Right lobe of liver (tissue), 6 donors: ENCODE measurements at regions not wholly inside any gene's neighbourhood (a gene's known extent, or its start where the extent isn't known, plus 50 kb on each side); places are given as distances from the start of the nearest gene placed in this dataset.
A peak's percentile ranks its signal among the peaks of the same experiment; 100 is the strongest.
"Not testable (repeated sequence)": the region's sequence is repeated elsewhere in the genome, so short reads cannot be mapped to it uniquely, and the experiment has no call there.

Experiments used
- ATAC-seq, 4 donors: fragments of 200-7000 bp; cut with Tn5 transposase; one replicate each; pipeline ENCODE4 v1.9.1; 2020; ENCODE audit warnings: mild to moderate bottlenecking in 4 of 4, moderate library complexity in 4 of 4
- DNase-seq, 3 donors: peaks; one replicate each; pipeline ENCODE4 v3.0.0-alpha.2; 2020
- H3K27ac ChIP-seq, 3 donors: fragments of 200-600 bp; one replicate each; pipeline ENCODE4 v1.8.0; 2022
- H3K27me3 ChIP-seq, 2 donors: fragments of 200-600 bp; one replicate each; pipeline ENCODE4 v1.8.0; 2022
- H3K36me3 ChIP-seq, 4 donors: fragments of 200-600 bp; sonication (generic) in 1 of 4; one replicate each; pipeline versions ENCODE4 v1.5.1 to v1.8.0; 2017 to 2022; ENCODE audit warnings: control low read depth in 1 of 4
- H3K4me1 ChIP-seq, 4 donors: fragments of 200-600 bp; sonication (generic) in 1 of 4; one replicate each; pipeline versions ENCODE4 v1.5.1 to v1.8.0; 2017 to 2022; ENCODE audit warnings: control low read depth in 1 of 4
- H3K4me3 ChIP-seq, 3 donors: fragments of 200-600 bp; one replicate each; pipeline ENCODE4 v1.8.0; 2022
- H3K9me3 ChIP-seq, 4 donors: fragments of 200-600 bp; sonication (generic) in 1 of 4; one replicate each; pipeline versions ENCODE4 v1.5.1 to v1.8.0; 2017 to 2022; ENCODE audit warnings: control low read depth in 1 of 4
- CTCF ChIP-seq, 4 donors: fragments of 200-600 bp in 3 of 4; fragments of 450-650 bp in 1 of 4; IDR thresholded peaks; one replicate each; pipeline versions ENCODE4 v1.5.1 to v1.8.0; 2016 to 2022; ENCODE audit warnings: antibody characterized with exemption in 4 of 4, mild to moderate bottlenecking in 2 of 4
- POLR2A ChIP-seq: fragments of 450-650 bp; IDR thresholded peaks from one replicate; pipeline ENCODE4 v1.6.1; 2017; ENCODE audit warnings: antibody characterized with exemption, mild to moderate bottlenecking
- WGBS: methylation state at CpG from one replicate; pipeline ENCODE4 v1.1.6; 2018; ENCODE audit warnings: low coverage, low lambda C conversion rate; ENCODE audit not compliant: insufficient coverage; ENCODE audit errors: missing lambda C conversion rate; 5-methylcytosine and 5-hydroxymethylcytosine counted together
- intact Hi-C, 2 donors: fragments of 100-400 bp; cut with DNase I; formaldehyde crosslinking; loops; one replicate each; pipeline versions ENCODE4 v1.11.2 to v1.14.1; 2022
- donor health status: DM: no; HTN: yes; CAD: no.
- donor health status: DM: no; HTN: no; CAD: no.
- donor health status: DM: no; HTN: no; CAD: no.
- donor health status: DM: no; HTN: yes; CAD: no.
- donor health status: DM: no; HTN: yes; CAD: no.

DNA sequence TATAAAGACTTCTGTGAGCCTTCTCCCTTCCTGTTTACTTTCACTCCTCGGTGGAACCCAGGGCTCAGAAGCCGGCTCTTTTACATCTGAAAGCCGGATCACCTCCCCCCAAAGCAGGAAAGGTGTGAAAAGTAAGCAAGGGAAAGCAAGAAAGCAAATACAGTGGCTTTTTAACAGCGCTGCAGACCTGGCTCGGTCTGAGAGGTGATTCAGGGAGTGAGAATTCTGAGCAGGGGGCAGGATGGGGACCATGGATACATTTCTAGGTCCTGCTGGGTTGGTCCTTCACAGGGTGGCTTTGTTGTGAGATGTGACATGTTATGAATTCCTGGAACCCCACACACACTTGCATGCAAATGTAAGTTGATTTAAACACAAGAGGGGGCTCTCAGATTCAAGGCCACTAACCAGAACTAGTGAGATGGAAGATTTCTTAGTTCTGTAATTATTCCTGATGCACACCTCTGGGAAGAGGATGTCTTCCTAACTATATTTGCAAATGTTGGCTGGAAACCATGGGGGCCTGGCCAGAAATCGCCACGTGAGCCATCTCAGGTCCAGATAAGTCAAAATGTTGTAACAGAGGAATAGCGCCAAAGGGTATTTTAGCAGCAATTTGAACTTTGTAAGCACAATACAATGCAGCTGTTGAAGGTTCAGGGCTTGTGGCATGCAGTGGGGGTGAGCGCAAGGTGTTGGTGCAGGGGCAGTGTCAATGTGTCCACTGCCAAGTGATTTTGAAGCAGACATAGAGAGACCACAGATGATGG lies 670.1 kb upstream of the LCORL start:
- Histone ChIP-seq H3K27me3 (no peaks in the 10 kb centered on the region), H3K36me3 (no peaks in the 10 kb centered on the region), H3K4me1 (peaks cover 0 to 6% (median 0%) of the 10 kb centered on the region in 4 donors), H3K27ac (no peak overlapping the region), H3K9me3 (no peaks in the 10 kb centered on the region), H3K4me3 (no peak overlapping the region)
- intact Hi-C loops = no loop called here
- TF ChIP-seq CTCF (IDR thresholded peaks at IDR 0.05) (no peak), POLR2A (no peak)
- 9% methylated on average over 9 of the region's 9 CpGs for WGBS
- ATAC-seq (peak in 2 of 4 donors; percentile 21 to 81), DNase-seq (peak in 1 of 3 donors; percentile 47)

DNA sequence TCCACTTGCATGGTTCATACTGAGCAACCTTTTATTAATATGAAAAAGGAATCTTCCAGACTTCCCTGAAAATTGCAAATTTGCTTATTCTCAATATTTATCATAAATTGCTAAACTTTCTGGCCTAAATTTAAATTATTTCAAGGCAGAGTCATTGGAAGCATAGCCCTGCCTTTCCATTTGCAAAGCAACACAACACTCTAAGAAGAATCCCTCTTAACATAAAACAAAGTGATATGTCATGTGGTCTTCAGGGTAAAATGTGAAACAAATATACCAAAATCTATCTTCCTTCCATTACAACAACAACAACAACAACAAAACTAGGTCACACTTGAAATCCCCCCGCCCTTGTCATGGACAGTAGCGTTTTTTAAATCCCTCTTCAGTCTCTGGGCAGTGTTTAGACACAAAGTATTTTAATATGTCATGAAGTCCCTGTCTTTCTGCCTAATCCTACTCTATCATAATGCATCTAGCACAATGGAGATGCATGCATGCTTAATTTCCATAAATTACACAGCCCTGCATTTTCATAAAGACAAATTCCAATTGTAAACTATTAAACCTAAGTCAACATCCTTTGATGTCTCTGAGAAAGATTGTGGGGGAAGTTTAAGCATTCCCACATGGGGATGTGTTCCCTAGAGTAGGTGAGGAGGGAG lies 668.9 kb upstream of the LCORL start:
- WGBS = 33% methylated on average over 2 of the region's 2 CpGs
- no peak for TF ChIP-seq POLR2A
- ATAC-seq (no peak), DNase-seq (no peak)
- Histone ChIP-seq H3K4me3 (no peak overlapping the region), H3K36me3 (no peaks in the 10 kb centered on the region), H3K27me3 (no peaks in the 10 kb centered on the region), H3K4me1 (peaks cover 0 to 6% (median 0%) of the 10 kb centered on the region in 4 donors), H3K27ac (no peak overlapping the region), H3K9me3 (no peaks in the 10 kb centered on the region)
- intact Hi-C loops = no loop called here

DNA sequence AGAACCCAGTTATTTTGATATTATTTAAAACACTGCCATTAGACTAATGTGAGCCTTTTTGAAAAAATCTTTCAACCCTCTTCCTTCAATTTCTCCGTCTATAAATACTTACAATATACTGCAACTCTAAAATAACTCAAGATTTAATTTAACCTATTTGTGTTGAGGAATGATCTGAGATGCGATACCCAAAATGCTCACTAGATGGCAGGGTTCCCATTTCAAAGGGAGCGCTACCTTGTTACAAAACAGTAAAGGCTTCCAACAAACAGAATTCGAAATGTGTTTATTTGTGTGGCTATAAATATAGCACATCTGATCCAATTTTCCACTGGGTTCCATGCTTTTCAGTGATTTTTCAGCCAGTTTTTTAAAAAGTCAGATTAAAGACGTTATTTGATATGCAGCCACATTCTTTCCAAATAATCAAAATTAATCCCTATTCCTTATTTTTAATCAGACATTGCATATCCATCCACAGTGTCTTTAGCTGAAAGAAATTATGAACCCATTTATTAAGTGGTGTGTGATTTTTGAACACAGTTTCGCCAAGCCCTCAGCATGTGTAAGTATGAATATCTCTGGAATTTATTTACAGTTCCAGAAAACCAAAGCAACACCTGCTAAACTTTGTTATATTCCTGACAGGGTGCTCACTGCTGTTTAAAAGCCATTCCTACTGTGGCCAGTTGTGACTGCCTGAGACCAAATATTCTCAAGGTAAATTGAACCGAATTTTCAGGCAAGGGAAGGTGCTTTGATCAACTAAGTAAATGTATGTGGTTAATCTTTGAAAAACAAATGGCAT lies 668.0 kb upstream of the LCORL start:
- Histone ChIP-seq H3K4me1 (peaks cover 0 to 6% (median 0%) of the 10 kb centered on the region in 4 donors), H3K27ac (no peak overlapping the region), H3K9me3 (no peaks in the 10 kb centered on the region), H3K4me3 (no peak overlapping the region), H3K27me3 (no peaks in the 10 kb centered on the region), H3K36me3 (no peaks in the 10 kb centered on the region)
- WGBS = 7% methylated on average over 7 of the region's 7 CpGs
- TF ChIP-seq POLR2A = no peak
- TF ChIP-seq CTCF (IDR thresholded peaks at IDR 0.05) = peak; percentile 83 to 90 (median 86)
- ATAC-seq (peak; percentile 73 to 87 (median 81)), DNase-seq (peak in 1 of 3 donors; percentile 52)
- intact Hi-C loops = no loop called here

- H3K4me3 ChIP-seq, DNase-seq, H3K36me3 ChIP-seq, ATAC-seq, H3K27ac ChIP-seq, H3K4me1 ChIP-seq, H3K9me3 ChIP-seq, intact Hi-C loops, H3K27me3 ChIP-seq: not testable (repeated sequence)
- WGBS = 53% methylated on average over 9 of the region's 9 CpGs
Measured at GRCh38 chr4:18688351-18688750, 666.8 kb upstream of the LCORL start.

DNA sequence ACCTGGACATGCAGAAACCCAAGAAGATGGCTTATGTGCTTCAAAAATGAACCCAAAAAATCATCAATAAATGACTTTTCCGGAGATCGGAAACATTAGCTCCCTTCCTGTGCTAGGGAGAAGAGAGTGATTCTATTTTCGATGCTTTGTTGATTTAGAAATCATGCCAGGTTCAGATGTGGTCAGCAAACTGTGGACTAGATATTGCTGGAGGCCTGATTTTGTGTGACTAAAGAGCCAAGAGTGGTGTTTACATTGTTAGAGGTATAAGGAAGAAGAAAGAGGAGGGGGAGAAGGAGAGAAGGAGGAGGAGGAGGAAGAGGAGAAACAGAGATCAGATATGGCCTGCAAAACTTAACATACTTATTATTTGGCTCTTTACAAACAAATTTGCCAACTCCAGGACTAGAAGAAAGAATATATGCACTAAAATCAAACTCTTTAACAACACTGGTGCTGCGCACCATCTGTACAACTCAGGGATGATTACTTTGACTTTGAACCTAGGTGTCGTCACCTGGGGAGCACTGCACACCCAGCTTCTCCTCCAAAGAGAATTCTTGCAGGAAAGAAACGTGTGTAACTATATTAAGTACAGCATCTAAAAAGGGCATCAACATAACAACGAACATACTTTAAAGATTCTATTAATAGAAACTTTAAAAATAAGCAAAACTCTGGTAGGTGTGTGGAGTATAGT lies 664.9 kb upstream of the LCORL start:
- Histone ChIP-seq H3K4me1 (no peaks in the 10 kb centered on the region), H3K4me3 (no peak overlapping the region), H3K36me3 (no peaks in the 10 kb centered on the region), H3K27me3 (no peaks in the 10 kb centered on the region), H3K27ac (no peak overlapping the region), H3K9me3 (no peaks in the 10 kb centered on the region)
- ATAC-seq (peak in 2 of 4 donors; percentile 20 to 48), DNase-seq (no peak)
- intact Hi-C loops = no loop called here
- 38% methylated on average over 7 of the region's 7 CpGs for whole genome bisulfite sequencing
- TF ChIP-seq POLR2A (no peak), CTCF (IDR thresholded peaks at IDR 0.05) (no peak)
